ENCODE measurements at regions not wholly inside any gene's neighbourhood (a gene's known extent, or its start where the extent isn't known, plus 50 kb on each side); places are given as distances from the start of the nearest gene placed in this dataset.

DNA sequence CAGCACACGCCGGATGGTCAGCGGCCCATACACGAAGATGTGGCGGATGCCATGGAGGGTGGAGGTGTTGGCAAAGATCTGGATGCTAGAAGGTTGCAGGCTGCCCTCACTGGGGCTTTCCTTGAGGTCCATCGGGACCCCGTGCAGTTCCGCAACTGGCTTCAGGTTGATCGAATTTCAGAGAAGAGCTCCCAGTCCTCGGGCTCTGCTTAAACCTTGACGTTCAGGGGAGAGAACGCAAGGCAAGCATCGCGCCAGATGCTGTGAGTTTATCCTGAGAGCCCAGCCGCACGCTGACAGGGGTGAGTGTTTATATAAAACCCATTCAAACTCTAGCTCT, 98.7 kb upstream of the CCL2 start:
- TF ChIP-seq, protein P1, sequence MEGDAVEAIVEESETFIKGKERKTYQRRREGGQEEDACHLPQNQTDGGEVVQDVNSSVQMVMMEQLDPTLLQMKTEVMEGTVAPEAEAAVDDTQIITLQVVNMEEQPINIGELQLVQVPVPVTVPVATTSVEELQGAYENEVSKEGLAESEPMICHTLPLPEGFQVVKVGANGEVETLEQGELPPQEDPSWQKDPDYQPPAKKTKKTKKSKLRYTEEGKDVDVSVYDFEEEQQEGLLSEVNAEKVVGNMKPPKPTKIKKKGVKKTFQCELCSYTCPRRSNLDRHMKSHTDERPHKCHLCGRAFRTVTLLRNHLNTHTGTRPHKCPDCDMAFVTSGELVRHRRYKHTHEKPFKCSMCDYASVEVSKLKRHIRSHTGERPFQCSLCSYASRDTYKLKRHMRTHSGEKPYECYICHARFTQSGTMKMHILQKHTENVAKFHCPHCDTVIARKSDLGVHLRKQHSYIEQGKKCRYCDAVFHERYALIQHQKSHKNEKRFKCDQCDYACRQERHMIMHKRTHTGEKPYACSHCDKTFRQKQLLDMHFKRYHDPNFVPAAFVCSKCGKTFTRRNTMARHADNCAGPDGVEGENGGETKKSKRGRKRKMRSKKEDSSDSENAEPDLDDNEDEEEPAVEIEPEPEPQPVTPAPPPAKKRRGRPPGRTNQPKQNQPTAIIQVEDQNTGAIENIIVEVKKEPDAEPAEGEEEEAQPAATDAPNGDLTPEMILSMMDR (IDR thresholded peaks at IDR 0.05) = no peak
- TF ChIP-seq POLR2A (IDR thresholded peaks at IDR 0.05) = no peak
- no peak overlapping the region for H3K4me3 ChIP-seq
- H3K27me3 ChIP-seq = peaks cover 0 to 4% of the 10 kb centered on the region in 2 donors
- H3K4me1 ChIP-seq = no peaks in the 10 kb centered on the region
- H3K9me3 ChIP-seq = no peaks in the 10 kb centered on the region
- H3K27ac ChIP-seq = no peak overlapping the region
- H3K36me3 ChIP-seq = no peaks in the 10 kb centered on the region
- DNase-seq = no peak

DNA sequence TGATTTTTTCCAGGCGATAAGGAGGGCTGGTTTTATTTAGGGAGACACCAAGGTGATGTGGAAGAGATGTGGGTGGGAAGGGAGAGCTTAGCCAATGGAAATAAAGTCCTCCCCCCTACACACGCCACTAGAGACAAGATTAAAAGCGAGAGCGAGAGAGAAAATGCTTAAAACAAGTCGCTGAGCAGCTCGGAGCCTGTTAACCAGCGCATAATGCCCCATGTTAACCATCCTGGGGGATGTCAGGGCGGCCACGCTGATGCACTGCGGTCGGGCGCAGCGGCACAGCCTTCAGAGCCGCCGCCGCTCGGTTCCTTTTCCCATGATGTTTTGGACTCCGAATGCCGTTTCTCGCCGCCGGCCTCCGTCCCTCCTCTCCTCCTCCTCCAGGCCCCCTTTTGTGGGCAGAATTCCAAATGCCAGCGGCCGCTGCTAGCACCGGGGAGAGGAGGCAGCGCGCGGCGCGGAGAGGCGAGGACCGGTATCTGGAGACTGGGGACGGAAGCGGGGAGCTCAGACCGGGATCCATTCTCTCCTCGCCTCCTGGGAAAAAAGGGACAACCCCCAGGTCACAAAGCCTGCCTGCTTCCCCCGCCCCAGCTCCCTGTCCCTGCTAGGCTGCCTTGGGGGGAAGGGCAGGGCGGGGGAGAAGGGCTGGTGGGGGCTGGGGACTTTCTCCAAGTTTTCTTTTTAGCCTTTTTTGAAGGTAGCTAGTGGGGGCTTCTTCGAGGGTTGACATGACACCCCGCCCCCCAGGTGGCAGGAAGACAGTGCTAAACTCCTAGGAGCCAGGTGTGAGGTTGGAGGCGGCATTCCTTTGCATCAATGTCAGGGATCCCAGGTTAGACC, 98.1 kb upstream of the CCL2 start:
- Histone ChIP-seq H3K4me1 (no peaks in the 10 kb centered on the region), H3K27me3 (peaks cover 0 to 4% of the 10 kb centered on the region in 2 donors), H3K4me3 (peak overlapping the region in 1 of 4 donors; percentile 17), H3K27ac (no peak overlapping the region), H3K36me3 (no peaks in the 10 kb centered on the region), H3K9me3 (no peaks in the 10 kb centered on the region)
- TF ChIP-seq, protein P1 (IDR thresholded peaks at IDR 0.05) = no peak
- TF ChIP-seq POLR2A (IDR thresholded peaks at IDR 0.05) = no peak
- DNase-seq = no peak

DNA sequence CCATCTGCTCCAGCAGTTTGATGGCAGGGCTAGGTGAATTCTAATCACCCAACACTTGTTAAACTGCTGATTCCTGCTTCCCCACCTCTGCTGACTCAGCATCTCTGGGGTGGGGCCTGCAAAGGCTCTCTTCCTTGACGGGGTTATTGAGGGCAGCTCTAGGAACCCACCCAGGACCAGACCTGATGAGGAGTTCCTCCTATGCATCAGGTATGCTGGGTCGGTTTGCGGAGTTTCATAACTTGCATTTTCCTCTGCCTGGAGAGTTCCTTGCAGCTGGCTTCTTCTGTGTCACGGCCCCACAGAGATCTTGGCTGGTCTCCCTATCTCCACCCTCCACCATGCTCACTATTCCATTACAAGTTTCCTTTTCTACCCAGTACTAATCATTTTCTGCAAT, 93.4 kb upstream of the CCL2 start:
- no peaks in the 10 kb centered on the region for H3K36me3 ChIP-seq
- peaks cover 0 to 4% of the 10 kb centered on the region in 2 donors for H3K27me3 ChIP-seq
- H3K4me3 ChIP-seq = no peak overlapping the region
- DNase-seq = no peak
- no peaks in the 10 kb centered on the region for H3K9me3 ChIP-seq
- no peak overlapping the region for H3K27ac ChIP-seq
- no peak for TF ChIP-seq POLR2A (IDR thresholded peaks at IDR 0.05)
- TF ChIP-seq, protein P1 (IDR thresholded peaks at IDR 0.05) = no peak
- H3K4me1 ChIP-seq = no peaks in the 10 kb centered on the region

DNA sequence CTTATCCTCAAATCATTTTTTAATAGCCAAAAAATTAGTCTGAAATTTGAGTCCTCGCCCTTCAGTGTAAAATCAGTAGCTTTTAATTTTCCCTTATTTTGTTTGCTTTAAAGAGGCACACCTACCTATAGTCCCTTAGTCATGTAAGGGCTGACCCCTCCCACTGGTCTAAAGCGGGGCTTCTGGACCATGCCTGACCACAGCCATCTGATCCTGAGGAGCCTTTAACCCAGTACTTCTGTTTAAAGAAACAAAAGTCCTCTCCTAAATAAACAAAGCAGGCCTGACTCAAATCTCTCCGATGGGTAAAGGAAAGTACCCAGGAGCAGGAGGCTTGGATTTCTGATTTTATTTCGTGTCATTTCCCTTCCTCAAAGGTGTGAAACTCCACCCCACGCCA, 92.0 kb upstream of the CCL2 start:
- H3K4me3 ChIP-seq = no peak overlapping the region
- H3K36me3 ChIP-seq = no peaks in the 10 kb centered on the region
- no peak for DNase-seq
- no peaks in the 10 kb centered on the region for H3K27me3 ChIP-seq
- TF ChIP-seq POLR2A (IDR thresholded peaks at IDR 0.05) = no peak
- TF ChIP-seq, protein P1 (IDR thresholded peaks at IDR 0.05) = no peak
- H3K9me3 ChIP-seq = no peaks in the 10 kb centered on the region
- H3K4me1 ChIP-seq = no peaks in the 10 kb centered on the region
- H3K27ac ChIP-seq = no peak overlapping the region

DNA sequence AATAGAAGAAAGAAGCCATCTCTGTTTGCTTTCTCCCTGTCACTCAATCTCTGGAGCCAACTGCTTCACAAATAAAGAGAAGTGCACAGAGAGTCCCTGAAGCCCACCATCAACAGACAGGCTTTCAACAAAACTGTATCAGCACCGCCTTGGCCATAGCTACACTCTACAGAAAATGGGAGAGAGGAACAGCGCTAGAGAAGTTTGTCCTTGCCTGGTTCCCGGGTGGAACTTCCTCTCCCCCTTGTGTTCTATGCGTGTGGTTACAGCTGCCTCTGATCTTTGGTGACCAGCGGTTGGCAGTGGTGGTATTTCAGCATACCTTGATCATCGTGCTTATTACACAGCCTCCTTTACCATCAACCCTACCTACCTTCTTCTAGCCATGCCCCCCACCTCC, 91.4 kb upstream of the CCL2 start:
- no peak for DNase-seq
- TF ChIP-seq POLR2A (IDR thresholded peaks at IDR 0.05) = no peak
- TF ChIP-seq, protein P1 (IDR thresholded peaks at IDR 0.05) = peak in 2 of 6 experiments; percentile 16 to 24
- no peaks in the 10 kb centered on the region for H3K27me3 ChIP-seq
- H3K4me1 ChIP-seq = no peaks in the 10 kb centered on the region
- no peaks in the 10 kb centered on the region for H3K36me3 ChIP-seq
- no peak overlapping the region for H3K4me3 ChIP-seq
- no peaks in the 10 kb centered on the region for H3K9me3 ChIP-seq
- no peak overlapping the region for H3K27ac ChIP-seq

Data from Peyer's patch (tissue), 4 donors.